GM12873 (cell line): ENCODE measurements at regions not wholly inside any gene's neighbourhood (a gene's known extent, or its start where the extent isn't known, plus 50 kb on each side); places are given as distances from the start of the nearest gene placed in this dataset.

Experiments used
- CTCF ChIP-seq: IDR thresholded peaks from 2 replicates; pipeline ENCODE4 v1.5.1; 2012; ENCODE audit warnings: low read depth, mild to moderate bottlenecking, moderate library complexity, low read length, control low read depth; ENCODE audit not compliant: insufficient read depth; ENCODE audit errors: missing control alignments

DNA sequence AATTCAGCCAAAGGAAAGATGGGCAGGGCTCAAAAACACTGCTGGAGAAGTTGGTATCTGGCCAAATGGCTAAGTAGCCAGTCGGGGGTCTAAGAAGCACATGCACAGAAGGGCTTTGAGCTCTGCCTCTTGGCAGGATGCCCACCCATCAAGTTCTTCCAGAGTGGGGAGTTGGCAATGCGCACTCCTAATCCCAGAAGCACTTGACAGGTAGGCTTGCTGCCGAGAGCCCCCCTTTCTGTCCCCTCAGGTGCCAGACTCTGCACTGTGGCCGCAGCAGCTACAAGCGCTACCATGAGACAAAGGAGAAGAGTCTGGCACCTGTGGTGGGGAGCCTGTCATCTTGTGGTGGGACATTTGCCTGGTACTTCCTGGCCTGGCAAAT lies 252.9 kb upstream of the SLC24A2 start:
- TF ChIP-seq CTCF: no peak

- TF ChIP-seq CTCF: no peak
Observed at GRCh38 chr9:20040991-20041696, 252.3 kb upstream of the SLC24A2 start.

DNA sequence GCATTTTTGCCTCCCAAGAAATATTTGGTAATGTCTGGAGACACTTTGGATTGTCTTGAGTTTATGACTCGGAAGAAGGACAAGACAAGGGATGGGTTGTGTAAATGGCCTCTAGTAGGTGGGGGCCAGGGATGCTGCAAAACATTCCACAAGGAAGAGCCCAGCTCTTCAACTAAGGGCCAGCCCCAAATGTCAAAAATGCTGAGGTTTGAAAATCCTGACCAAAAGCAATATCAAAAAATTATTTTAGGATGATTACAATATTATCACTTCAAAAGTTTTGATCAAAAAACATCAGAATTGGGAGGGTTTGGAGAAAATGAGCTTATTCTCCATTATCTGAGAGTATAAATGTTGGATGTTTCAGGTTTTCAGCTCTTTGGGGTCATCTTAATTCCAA lies 248.9 kb upstream of the SLC24A2 start:
- TF ChIP-seq CTCF: no peak

DNA sequence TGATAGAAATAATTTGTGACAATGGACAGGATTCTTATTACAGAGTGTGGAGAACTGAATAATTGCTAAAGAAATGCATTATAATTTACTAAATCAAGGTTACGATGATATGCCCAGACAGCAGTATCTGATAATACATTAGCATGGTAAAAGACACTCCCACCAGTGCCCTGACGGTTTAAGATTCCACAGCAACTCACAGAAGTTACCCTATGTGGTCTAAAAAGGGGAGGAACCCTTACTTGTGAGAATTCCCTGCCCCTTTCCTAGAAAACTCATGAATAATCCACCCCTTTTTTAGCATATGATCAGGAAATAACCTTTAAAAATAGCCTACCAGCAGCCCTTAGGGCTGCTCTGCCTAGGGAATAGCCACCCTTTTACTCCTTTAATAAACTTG lies 244.7 kb upstream of the SLC24A2 start:
- no peak for TF ChIP-seq CTCF

GRCh38 chr9:20032413-20033006 lies 243.7 kb upstream of the SLC24A2 start:
- no peak for TF ChIP-seq CTCF

DNA sequence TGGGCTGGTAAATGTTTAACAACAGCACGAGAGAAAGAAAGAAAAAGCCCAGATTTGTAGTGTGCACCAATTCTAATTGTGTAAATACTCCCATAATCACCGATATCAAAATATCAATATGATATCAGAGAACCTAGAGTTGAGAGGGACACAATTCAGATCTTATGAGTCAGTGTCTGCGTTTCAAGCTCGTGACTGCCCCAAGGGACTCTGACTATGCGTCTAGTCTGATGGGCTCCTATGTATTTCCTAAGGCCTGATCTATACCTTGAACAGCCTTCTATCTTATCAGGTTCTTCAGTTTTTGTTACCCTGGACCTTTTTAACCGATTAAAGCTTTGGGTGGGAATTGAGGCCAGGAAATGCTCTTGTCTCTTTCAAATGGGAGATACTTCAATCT lies 243.0 kb upstream of the SLC24A2 start:
- no peak for TF ChIP-seq CTCF

DNA sequence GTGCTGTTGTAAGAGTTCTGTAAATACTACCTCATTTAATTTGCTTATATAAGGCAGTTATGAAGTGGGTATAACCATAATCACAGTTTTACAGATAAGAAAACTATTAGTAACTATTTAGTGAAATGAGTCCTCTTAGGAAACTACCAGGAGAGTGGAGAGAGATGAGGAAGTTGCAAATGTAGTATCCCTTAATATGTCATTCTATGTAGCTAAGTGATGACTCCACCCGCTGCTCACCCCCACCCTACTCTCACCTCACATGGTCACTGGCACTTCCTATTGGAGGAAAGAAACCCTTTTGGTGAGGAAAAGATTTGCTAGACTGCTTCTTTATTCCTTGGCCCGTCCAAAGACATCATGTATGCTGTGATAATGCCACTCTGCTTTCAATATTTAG lies 241.8 kb upstream of the SLC24A2 start:
- TF ChIP-seq CTCF: no peak

GRCh38 chr9:20030221-20030620 lies 241.4 kb upstream of the SLC24A2 start:
- TF ChIP-seq CTCF: no peak
